LNCAP (cell line): ENCODE measurements at regions not wholly inside any gene's neighbourhood (a gene's known extent, or its start where the extent isn't known, plus 50 kb on each side); places are given as distances from the start of the nearest gene placed in this dataset.

Source experiments
- TF ChIP-seq, protein P1 (sequence below): fragments of 450-650 bp; IDR thresholded peaks from 2 replicates; pipeline ENCODE4 v1.5.1; 2017; ENCODE audit warnings: mild to moderate bottlenecking

DNA sequence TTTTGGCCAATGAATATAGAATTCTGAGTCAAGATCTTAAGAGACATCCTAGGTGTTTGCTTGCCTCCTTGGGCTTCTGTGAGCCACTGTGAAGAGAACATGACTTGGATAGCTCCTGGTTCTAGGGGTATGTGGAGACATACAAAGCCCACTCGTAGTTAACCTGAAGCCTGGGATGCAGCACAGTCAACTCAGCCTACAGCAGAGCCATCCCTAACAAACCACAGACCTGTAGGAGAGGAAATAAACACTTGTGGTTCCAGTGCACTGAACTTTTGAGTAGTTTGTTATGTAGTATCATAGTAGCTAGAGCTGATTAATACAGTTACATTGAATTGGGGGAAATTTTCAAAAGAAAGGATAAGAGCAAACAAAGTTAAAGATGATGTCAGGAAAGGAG, 474.4 kb upstream of the HSF2 start:
- TF ChIP-seq, protein P1, sequence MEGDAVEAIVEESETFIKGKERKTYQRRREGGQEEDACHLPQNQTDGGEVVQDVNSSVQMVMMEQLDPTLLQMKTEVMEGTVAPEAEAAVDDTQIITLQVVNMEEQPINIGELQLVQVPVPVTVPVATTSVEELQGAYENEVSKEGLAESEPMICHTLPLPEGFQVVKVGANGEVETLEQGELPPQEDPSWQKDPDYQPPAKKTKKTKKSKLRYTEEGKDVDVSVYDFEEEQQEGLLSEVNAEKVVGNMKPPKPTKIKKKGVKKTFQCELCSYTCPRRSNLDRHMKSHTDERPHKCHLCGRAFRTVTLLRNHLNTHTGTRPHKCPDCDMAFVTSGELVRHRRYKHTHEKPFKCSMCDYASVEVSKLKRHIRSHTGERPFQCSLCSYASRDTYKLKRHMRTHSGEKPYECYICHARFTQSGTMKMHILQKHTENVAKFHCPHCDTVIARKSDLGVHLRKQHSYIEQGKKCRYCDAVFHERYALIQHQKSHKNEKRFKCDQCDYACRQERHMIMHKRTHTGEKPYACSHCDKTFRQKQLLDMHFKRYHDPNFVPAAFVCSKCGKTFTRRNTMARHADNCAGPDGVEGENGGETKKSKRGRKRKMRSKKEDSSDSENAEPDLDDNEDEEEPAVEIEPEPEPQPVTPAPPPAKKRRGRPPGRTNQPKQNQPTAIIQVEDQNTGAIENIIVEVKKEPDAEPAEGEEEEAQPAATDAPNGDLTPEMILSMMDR = no peak

DNA sequence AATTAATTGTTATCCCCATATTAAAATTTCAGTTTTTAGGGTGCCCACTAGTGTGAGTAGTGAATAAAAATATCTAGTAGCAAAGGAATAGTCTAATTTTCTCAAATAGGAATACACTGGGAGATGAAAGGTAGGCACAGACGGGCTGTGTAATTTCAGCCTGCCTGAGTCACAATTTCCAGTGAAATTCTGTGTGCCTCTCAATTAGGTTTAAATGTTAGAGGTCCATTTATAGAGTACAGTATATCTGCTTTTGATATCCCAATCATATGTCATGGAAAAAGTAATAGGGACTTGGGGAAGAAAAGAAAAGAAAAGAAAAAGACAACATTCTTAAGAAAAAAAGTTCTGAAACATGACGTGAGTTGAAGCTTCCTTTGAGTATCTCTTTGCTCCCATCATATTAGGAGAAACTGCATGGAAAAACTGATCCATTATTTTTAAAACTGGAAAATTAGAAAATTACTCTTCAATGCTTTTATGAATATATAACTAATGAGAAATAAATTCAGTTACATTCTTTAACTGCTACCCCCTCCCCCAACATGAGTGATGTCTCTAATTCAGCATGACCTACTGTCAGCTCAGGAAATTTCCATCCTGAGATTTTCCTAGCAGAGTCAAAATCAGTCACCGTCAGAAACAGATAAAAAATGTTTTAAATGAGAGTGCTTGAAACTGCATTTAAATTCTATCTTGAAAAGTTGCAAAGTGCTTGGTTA, 473.8 kb upstream of the HSF2 start:
- TF ChIP-seq, protein P1 = no peak

DNA sequence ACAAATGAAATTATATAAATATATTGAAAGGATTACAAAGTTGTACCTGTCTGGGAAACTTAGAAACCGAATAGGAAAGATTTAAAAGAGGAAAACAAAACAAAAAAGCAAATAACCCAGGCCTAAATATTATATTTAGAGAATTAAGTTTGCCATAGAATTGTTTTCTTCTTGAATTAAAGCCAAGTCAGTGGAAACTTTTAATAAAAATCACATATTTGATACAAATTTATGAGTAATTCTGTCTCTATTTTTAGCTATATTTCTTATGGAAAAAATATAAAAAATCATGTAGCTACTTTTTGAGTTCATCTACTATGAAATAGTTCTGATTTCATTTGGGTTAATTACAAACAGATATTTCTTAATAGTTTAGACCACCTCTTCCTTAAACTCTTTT, 470.2 kb upstream of the HSF2 start:
- TF ChIP-seq, protein P1 = no peak

DNA sequence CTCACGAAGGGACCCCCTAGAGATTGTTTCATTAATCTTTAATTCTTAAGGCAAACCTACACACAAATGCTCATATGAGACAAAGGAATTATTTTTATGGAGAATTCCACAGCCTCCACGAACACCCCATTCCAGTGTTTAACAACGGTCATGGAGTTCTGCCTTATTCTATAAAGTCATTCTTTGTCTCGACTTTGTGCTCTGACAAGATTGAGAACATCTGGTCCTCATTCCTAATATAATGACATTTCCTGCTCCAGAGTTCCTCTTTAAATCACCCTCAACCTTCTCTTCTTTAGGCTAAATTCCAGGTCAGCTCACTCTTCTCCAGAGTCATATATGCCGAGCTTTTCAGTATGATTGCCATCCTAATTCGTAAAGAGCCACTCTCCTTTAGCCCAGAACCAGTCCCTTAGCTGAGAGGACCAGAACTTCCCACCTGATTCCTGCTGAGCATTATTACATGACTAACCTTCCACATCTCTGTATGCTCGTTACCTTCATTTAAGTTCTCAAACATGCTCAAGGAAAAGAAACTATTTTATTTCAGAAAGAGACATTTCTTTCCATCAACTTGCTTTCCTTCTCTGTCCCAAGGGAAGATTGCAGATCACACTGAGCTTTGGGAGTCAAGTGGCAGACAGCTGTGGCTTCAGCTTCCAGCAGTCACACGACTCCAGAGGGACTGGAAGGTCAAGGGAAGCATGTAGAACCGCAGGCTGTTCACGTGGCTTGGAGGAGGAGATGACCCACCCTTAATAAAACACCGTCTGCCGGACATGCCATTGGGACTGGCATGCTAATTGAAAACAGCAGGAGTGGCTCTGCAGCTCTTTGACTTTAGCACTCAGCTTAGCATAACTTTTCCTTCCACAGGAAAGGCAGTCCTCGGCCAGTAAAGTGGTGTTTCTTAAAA, 467.1 kb upstream of the HSF2 start:
- TF ChIP-seq, protein P1 = no peak

DNA sequence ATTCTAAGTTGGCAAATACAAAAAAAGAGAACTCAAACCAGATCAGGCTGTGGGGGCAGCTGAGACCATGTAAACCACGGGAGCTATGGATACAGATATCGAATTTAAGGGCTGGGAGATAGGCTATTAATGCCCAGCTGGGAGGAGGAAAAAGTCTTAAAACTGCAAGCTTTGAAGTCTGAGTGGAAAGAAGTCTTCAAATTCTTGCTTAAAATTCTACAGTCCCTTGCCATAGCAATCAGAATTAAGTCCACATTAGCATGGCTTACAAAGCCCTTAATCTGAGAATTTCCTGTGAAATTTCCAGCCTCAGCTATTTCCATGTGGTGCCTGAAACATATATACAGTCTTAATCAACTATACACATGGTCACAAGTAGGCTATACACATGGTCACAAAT, 465.0 kb upstream of the HSF2 start:
- TF ChIP-seq, protein P1 = no peak

DNA sequence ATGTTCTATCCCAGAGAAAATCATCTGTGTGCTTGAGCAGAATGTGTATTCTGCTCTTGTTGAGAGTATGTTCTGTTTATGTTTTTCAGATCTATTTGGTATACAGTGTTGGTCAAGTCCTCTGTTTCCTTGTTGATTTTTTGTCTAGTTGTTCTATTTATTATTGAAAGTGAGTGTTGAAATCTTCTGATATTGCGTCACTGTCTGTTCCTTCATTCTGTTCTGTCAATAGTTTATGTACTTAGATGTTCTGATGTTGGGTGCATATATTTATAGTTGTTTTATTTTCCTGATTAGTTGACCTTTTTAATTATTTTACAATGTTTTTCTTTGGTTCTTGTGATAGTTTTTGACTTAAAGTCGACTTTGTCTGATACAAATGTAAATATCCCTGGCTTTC, 458.7 kb upstream of the HSF2 start:
- TF ChIP-seq, protein P1 = no peak

DNA sequence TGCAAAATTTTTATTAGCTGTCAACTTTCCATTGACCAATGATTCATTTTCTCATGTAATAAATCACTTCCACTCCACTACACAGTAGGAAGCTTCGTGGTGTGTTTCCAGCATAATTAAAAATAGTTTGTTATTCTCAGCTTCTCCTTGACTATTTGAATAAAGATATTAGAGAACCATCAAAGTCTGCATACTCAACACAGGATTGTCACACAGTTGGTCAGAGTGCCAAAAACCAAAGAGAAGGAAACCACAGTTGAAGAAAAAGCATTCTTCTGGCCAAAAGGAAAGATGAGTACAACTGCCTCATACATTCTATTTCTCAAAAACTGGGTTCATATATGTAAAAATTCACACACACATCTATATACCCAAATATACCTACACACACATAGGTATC, 455.1 kb upstream of the HSF2 start:
- TF ChIP-seq, protein P1 = no peak
